Stomach (tissue), 8 donors: ENCODE measurements at regions not wholly inside any gene's neighbourhood (a gene's known extent, or its start where the extent isn't known, plus 50 kb on each side); places are given as distances from the start of the nearest gene placed in this dataset.

Source experiments
- DNase-seq, 2 donors: peaks; one replicate each; pipeline versions ENCODE4 v3.0.0 to v3.0.0-alpha.2; 2013 to 2019
- H3K27ac ChIP-seq, 5 donors: fragments of 200-600 bp in 4 of 5; sonication (generic) in 4 of 5; one replicate each; pipeline ENCODE4 v1.5.1; 2013 to 2019; ENCODE audit warnings: mild to moderate bottlenecking in 1 of 5, moderate library complexity in 1 of 5
- H3K27me3 ChIP-seq, 3 donors: fragments of 200-600 bp; sonication (generic); one replicate each; pipeline ENCODE4 v1.5.1; 2017 to 2019; ENCODE audit warnings: mixed run types in 1 of 3
- H3K36me3 ChIP-seq, 4 donors: fragments of 200-600 bp; sonication (generic); 1 replicate in 3 of 4; 2 replicates in 1 of 4; pipeline ENCODE4 v1.5.1; 2016 to 2019
- H3K4me1 ChIP-seq, 4 donors: fragments of 200-600 bp; sonication (generic); one replicate each; pipeline ENCODE4 v1.5.1; 2016 to 2019
- H3K4me3 ChIP-seq, 4 donors: fragments of 200-600 bp; sonication (generic) in 3 of 4; one replicate each; pipeline ENCODE4 v1.5.1; 2016 to 2019; ENCODE audit warnings: mild to moderate bottlenecking in 1 of 4
- H3K9me3 ChIP-seq, 4 donors: fragments of 200-600 bp; sonication (generic); one replicate each; pipeline ENCODE4 v1.5.1; 2016 to 2019
- EP300 ChIP-seq: sonication (generic); formaldehyde crosslinking; IDR thresholded peaks from one replicate; pipeline ENCODE4 v1.6.1; 2017; ENCODE audit warnings: antibody characterized with exemption
- POLR2A ChIP-seq, 4 donors: fragments of 450-650 bp; IDR thresholded peaks; one replicate each; pipeline ENCODE4 v1.6.1; 2016; ENCODE audit warnings: antibody characterized with exemption in 4 of 4, control low read depth in 2 of 4, mild to moderate bottlenecking in 1 of 4, moderate library complexity in 1 of 4
- POLR2AphosphoS5 ChIP-seq, 3 donors: sonication (generic); formaldehyde crosslinking; IDR thresholded peaks; one replicate each; pipeline ENCODE4 v1.6.1; 2016; ENCODE audit warnings: antibody characterized with exemption in 3 of 3
- WGBS, 5 donors: extraction: QIAGEN DNeasy Blood & Tissue Kit in 3 of 5; methylation state at CpG; one replicate each; pipeline versions ENCODE4 v1.1.5 to v1.1.7; 2013 to 2018; 5-methylcytosine and 5-hydroxymethylcytosine counted together
- intact Hi-C: fragments of 100-400 bp; cut with DNase I; formaldehyde crosslinking; loops from one replicate; pipeline ENCODE4 v1.15.1; 2023; ENCODE audit warnings: low total_unique reads
- TF ChIP-seq, protein P1 (sequence below), 7 experiments: fragments of 450-650 bp in 4 of 7; fragments of 200-600 bp in 3 of 7; sonication (generic) in 3 of 7; IDR thresholded peaks; one replicate each; pipeline ENCODE4 v1.5.1; 2016 to 2019; ENCODE audit warnings: antibody characterized with exemption in 7 of 7, control low read depth in 2 of 7, mild to moderate bottlenecking in 1 of 7
- donor health status: healthy with polysubstance abuse.
- donor health status: Bipolar disorder and iron deficiency.
- donor health status: healthy.

DNA sequence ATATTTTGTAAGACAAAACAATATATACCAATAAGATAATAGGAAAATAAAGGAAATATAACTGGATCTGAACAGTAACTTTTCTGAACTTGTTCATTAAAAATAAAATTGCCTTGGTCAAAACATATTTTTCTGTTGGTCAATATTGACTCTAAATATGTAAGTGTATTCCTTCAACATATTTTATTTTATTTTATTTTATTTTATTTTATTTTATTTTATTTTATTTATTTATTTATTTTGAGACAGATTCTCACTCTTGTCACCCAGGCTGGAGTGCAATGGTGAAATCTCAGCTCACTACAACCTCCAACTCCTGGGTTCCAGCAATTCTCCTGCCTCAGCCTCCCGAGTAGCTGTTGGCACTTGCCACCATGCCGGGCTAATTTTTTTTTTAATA lies 571.0 kb downstream of the NR2F1-AS1 start:
- H3K9me3 ChIP-seq = peaks cover 0 to 6% (median 0%) of the 10 kb centered on the region in 4 donors
- H3K4me3 ChIP-seq = no peak overlapping the region
- 92 to 97% (median 93%) methylated on average over 2 of the region's 2 CpGs for WGBS, 5 donors
- no peak for DNase-seq
- H3K4me1 ChIP-seq = no peaks in the 10 kb centered on the region
- intact Hi-C loops = no loop called here
- H3K27me3 ChIP-seq = no peaks in the 10 kb centered on the region
- H3K36me3 ChIP-seq = no peaks in the 10 kb centered on the region
- TF ChIP-seq POLR2AphosphoS5 (IDR thresholded peaks at IDR 0.05) = no peak
- TF ChIP-seq EP300 = no peak
- TF ChIP-seq, protein P1, sequence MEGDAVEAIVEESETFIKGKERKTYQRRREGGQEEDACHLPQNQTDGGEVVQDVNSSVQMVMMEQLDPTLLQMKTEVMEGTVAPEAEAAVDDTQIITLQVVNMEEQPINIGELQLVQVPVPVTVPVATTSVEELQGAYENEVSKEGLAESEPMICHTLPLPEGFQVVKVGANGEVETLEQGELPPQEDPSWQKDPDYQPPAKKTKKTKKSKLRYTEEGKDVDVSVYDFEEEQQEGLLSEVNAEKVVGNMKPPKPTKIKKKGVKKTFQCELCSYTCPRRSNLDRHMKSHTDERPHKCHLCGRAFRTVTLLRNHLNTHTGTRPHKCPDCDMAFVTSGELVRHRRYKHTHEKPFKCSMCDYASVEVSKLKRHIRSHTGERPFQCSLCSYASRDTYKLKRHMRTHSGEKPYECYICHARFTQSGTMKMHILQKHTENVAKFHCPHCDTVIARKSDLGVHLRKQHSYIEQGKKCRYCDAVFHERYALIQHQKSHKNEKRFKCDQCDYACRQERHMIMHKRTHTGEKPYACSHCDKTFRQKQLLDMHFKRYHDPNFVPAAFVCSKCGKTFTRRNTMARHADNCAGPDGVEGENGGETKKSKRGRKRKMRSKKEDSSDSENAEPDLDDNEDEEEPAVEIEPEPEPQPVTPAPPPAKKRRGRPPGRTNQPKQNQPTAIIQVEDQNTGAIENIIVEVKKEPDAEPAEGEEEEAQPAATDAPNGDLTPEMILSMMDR (IDR thresholded peaks at IDR 0.05) = no peak
- no peak for TF ChIP-seq POLR2A (IDR thresholded peaks at IDR 0.05)
- no peak overlapping the region for H3K27ac ChIP-seq

DNA sequence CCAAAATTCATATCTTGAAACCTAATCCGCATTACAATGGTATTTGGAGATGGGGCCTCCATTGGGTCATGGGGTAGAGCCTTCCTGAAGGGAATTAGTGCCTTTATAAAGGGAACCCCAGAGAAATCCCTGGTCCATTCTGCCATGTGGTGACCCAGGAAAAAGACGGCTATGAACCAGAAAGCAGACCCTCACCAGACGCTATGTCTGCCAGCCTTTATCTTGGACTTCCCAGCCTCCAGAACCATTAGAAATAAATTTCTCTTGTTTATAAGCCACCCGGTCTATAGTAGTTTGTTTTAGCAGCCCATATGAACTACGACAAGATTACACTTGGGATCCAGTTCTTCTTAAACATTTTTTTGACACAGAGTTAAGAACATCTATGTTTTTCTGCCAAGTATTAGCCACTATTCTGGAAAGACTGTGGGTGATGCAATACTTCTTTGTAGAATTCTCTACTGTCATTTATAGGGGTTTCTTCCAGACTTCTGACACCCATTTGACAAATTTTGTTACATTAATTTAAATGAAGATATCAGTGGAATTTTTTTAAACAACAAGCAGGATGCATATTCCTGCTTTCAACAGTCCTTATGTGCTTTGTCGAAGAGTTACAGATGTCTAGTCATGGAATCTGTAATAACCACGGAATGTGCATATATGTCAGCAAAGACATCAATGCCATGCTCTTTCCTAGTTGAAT lies 572.4 kb downstream of the NR2F1-AS1 start:
- Histone ChIP-seq H3K4me3 (no peak overlapping the region), H3K27me3 (no peaks in the 10 kb centered on the region), H3K36me3 (no peaks in the 10 kb centered on the region), H3K4me1 (no peaks in the 10 kb centered on the region), H3K27ac (no peak overlapping the region), H3K9me3 (peaks cover 0 to 6% (median 0%) of the 10 kb centered on the region in 4 donors)
- intact Hi-C loops = no loop called here
- no peak for DNase-seq
- 79 to 91% (median 88%) methylated on average over 7 of the region's 7 CpGs for WGBS, 5 donors
- TF ChIP-seq EP300 = no peak
- no peak for TF ChIP-seq POLR2A (IDR thresholded peaks at IDR 0.05)
- TF ChIP-seq POLR2AphosphoS5 (IDR thresholded peaks at IDR 0.05) = no peak
- TF ChIP-seq, protein P1 (IDR thresholded peaks at IDR 0.05) = no peak

DNA sequence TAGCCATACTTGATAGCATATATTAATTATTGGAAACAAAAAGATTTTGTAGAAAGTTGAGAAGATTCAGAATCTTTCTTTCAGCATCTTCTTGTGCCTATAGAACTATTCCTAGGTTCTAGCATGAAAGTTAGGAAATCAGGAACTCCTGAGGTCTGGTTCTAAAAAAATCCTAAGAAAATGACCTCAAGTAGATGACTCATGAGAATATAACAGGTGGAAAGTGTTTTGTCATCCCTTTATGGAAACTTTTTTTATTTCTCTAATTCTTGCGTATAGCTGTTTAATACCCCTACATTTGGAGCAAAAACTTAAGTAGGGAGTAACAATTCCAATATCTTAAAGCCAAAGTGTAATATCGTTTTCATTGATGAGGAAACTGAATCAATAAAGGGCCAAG lies 574.1 kb downstream of the NR2F1-AS1 start:
- 40 to 81% (median 62%) methylated on average over 2 of the region's 2 CpGs for WGBS, 5 donors

DNA sequence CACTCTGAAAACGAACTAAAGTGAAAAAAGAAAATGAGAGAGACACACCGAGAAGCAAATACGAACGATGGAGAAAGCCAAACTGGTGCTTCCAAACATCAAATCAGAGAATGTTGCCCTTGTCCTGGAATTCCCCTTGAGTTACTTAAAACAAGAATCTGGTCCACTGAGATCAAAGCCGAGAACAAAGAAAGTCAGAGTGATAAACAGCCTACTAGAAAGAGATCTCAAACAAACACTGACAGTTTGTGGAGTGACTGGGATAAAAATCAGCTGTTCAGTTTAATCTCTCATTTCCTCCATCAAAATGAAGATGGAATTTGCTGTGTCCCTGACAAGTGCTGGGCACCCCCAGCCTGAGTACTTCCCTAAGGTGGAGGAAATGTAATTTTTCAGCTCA lies 582.6 kb downstream of the NR2F1-AS1 start:
- intact Hi-C loops = no loop called here
- no peak overlapping the region for H3K4me3 ChIP-seq
- TF ChIP-seq POLR2AphosphoS5 (IDR thresholded peaks at IDR 0.05) = no peak
- TF ChIP-seq EP300 = no peak
- no peak for TF ChIP-seq POLR2A (IDR thresholded peaks at IDR 0.05)
- TF ChIP-seq, protein P1 (IDR thresholded peaks at IDR 0.05) = no peak
- no peaks in the 10 kb centered on the region for H3K4me1 ChIP-seq
- DNase-seq = no peak
- WGBS, 5 donors = 39 to 46% (median 43%) methylated on average over 5 of the region's 5 CpGs
- H3K27me3 ChIP-seq = no peaks in the 10 kb centered on the region
- no peaks in the 10 kb centered on the region for H3K36me3 ChIP-seq
- peaks cover 0 to 11% (median 4%) of the 10 kb centered on the region in 4 donors for H3K9me3 ChIP-seq
- no peak overlapping the region for H3K27ac ChIP-seq

More for the DNA sequence above, 574.1 kb downstream of the NR2F1-AS1 start:
- H3K4me3 ChIP-seq = no peak overlapping the region
- H3K27ac ChIP-seq = no peak overlapping the region
- intact Hi-C loops = no loop called here
- TF ChIP-seq POLR2A (IDR thresholded peaks at IDR 0.05) (no peak), EP300 (no peak), POLR2AphosphoS5 (IDR thresholded peaks at IDR 0.05) (no peak)
- TF ChIP-seq, protein P1 (IDR thresholded peaks at IDR 0.05) = no peak
- H3K4me1 ChIP-seq = no peaks in the 10 kb centered on the region
- no peak for DNase-seq
- no peaks in the 10 kb centered on the region for H3K36me3 ChIP-seq
- H3K9me3 ChIP-seq = peaks cover 0 to 6% (median 0%) of the 10 kb centered on the region in 4 donors
- no peaks in the 10 kb centered on the region for H3K27me3 ChIP-seq
